HUES48 (cell line): ENCODE measurements at regions not wholly inside any gene's neighbourhood (a gene's known extent, or its start where the extent isn't known, plus 50 kb on each side); places are given as distances from the start of the nearest gene placed in this dataset.

Experiments used
- H3K27ac ChIP-seq: one replicate; pipeline ENCODE4 v1.7.0; 2013; ENCODE audit warnings: low read depth, low read length, inconsistent platforms
- H3K27me3 ChIP-seq: 2 replicates; pipeline ENCODE4 v1.6.1; 2013; ENCODE audit warnings: mild to moderate bottlenecking, low read length; ENCODE audit not compliant: control insufficient read depth, insufficient read depth
- H3K36me3 ChIP-seq: 2 replicates; pipeline ENCODE4 v1.6.1; 2013; ENCODE audit warnings: low read length; ENCODE audit not compliant: control insufficient read depth, insufficient read depth
- H3K4me1 ChIP-seq: 2 replicates; pipeline ENCODE4 v1.6.1; 2013; ENCODE audit warnings: mild to moderate bottlenecking, low read length; ENCODE audit not compliant: control insufficient read depth, insufficient read depth
- H3K4me3 ChIP-seq: 2 replicates; pipeline ENCODE4 v1.5.1; 2013; ENCODE audit warnings: mild to moderate bottlenecking, low read depth, low read length
- H3K9ac ChIP-seq: 2 replicates; pipeline ENCODE4 v1.6.1; 2013; ENCODE audit warnings: mild to moderate bottlenecking, low read depth, low read length, moderate library complexity
- H3K9me3 ChIP-seq: 2 replicates; pipeline ENCODE4 v1.6.1; 2013; ENCODE audit warnings: low read length; ENCODE audit not compliant: control insufficient read depth, insufficient read depth

DNA sequence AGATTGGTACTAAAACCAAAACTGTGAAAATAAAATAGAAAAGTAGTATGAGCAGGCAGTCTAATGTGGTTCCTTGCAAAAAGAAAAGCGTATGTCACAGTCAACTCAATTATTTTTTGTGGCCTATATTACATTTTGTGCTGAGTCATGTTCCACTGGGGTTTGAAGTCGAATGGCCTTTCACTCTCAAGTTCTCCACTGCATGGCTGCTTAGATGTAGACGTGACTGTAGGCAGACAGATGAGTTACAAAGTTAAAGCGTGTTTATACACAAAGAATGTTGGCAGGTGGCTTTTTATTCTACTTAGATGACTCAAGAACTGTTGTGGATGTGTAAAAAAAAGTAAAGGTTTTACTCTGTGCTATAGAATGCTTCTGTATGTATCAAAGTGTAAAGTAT, 133.9 kb downstream of the SLITRK6 start:
- no peak overlapping the region for H3K27ac ChIP-seq
- H3K9ac ChIP-seq, result no peak overlapping the region
- no peaks in the 10 kb centered on the region for H3K9me3 ChIP-seq

DNA sequence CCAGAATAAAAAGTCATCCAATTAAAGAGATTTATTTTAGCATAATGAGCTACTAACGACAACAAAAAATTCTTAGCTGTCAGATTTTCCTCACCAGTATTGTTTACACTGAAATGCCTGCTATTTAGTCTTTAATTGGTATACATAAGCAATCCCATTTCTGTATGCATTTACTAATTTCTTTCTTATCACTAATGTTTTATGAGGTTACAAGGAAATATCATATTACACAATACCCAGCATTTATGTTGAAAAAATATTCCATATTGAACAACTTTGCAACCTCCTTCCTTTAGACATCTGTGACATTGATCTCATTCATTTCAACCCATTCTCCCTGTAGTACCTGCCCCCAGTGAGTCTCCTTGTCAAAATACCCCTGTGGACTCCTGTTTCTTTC, 135.4 kb downstream of the SLITRK6 start:
- Histone ChIP-seq H3K9me3 (no peaks in the 10 kb centered on the region), H3K4me1 (no peaks in the 10 kb centered on the region), H3K4me3 (no peak overlapping the region), H3K27ac (no peak overlapping the region), H3K27me3 (no peaks in the 10 kb centered on the region), H3K36me3 (no peaks in the 10 kb centered on the region), H3K9ac (no peak overlapping the region)

More for the DNA sequence above, 133.9 kb downstream of the SLITRK6 start:
- H3K4me1 ChIP-seq, result no peaks in the 10 kb centered on the region
- H3K27me3 ChIP-seq, result no peaks in the 10 kb centered on the region
- H3K4me3 ChIP-seq, result no peak overlapping the region
- no peaks in the 10 kb centered on the region for H3K36me3 ChIP-seq

GRCh38 chr13:85662186-85662585, 137.0 kb downstream of the SLITRK6 start:
- no peaks in the 10 kb centered on the region for H3K36me3 ChIP-seq
- H3K4me1 ChIP-seq, result no peaks in the 10 kb centered on the region
- no peak overlapping the region for H3K27ac ChIP-seq
- no peaks in the 10 kb centered on the region for H3K9me3 ChIP-seq
- H3K4me3 ChIP-seq, result no peak overlapping the region
- H3K27me3 ChIP-seq, result no peaks in the 10 kb centered on the region
- H3K9ac ChIP-seq, result no peak overlapping the region

DNA sequence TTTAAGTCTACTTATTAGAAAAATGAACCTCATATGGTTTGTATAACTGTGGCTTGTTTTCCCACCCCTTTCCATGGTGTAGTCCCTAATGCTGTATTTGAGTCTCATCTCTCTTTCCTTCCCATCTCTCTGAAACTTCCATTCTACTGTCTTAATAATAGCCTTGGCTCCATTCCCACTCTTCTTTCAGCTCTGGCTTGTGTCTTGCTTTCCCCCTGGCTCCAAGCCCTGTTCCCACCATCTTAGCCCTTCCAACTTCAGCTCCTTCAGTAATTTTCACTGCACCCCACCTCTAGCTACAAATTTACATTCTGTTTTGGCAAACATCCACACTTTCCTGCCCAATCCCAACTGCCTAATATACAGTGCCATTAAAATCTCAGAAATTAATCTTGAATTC, 137.5 kb downstream of the SLITRK6 start:
- H3K9me3 ChIP-seq, result no peaks in the 10 kb centered on the region
- H3K4me1 ChIP-seq, result no peaks in the 10 kb centered on the region
- no peak overlapping the region for H3K9ac ChIP-seq
- H3K27ac ChIP-seq, result no peak overlapping the region
- no peaks in the 10 kb centered on the region for H3K36me3 ChIP-seq
- H3K4me3 ChIP-seq, result no peak overlapping the region
- H3K27me3 ChIP-seq, result no peaks in the 10 kb centered on the region

DNA sequence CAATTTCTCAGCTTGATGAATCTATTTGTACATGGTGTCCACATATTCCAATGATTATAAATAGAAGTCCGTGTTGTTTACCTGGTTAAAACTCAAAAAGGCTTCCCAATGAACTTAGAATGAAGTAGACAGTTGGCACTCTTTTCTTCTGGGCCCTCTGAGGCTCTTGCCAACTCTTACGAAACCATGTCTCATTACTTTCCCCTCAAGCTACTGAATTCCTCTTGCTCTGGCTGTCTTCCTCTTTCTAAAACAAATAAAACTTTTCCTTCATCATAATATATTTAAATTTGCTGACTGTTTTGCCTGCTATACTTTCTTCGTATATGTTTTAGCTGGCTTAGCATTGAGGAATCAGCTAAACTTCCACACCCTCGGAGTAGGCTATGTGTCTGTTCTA, 139.7 kb downstream of the SLITRK6 start:
- Histone ChIP-seq H3K27me3 (no peaks in the 10 kb centered on the region), H3K4me3 (no peak overlapping the region), H3K27ac (no peak overlapping the region), H3K4me1 (no peaks in the 10 kb centered on the region), H3K9me3 (no peaks in the 10 kb centered on the region), H3K9ac (no peak overlapping the region), H3K36me3 (no peaks in the 10 kb centered on the region)

DNA sequence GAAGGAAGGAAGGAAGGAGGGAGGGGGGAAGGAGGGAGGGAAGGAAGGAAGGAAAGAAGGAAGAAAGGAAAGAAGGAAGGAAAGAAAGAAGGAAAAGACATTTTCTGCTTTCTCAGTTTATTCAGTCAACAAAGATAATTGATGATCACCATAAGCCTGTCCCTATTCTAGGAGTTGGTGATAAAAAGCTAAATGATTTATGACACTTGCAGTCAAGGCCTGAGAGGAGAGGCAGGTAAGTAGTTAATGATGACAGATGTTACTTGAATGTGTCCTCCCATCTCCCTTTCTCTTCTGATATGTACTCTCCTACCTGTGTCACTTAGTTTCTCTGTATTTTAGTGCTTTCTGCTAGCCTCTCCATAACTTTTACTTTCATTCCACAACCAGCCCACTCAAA, 141.3 kb downstream of the SLITRK6 start:
- H3K9ac ChIP-seq, result no peak overlapping the region
- no peaks in the 10 kb centered on the region for H3K36me3 ChIP-seq
- H3K9me3 ChIP-seq, result no peaks in the 10 kb centered on the region
- no peaks in the 10 kb centered on the region for H3K4me1 ChIP-seq
- no peaks in the 10 kb centered on the region for H3K27me3 ChIP-seq
- no peak overlapping the region for H3K4me3 ChIP-seq
- no peak overlapping the region for H3K27ac ChIP-seq

DNA sequence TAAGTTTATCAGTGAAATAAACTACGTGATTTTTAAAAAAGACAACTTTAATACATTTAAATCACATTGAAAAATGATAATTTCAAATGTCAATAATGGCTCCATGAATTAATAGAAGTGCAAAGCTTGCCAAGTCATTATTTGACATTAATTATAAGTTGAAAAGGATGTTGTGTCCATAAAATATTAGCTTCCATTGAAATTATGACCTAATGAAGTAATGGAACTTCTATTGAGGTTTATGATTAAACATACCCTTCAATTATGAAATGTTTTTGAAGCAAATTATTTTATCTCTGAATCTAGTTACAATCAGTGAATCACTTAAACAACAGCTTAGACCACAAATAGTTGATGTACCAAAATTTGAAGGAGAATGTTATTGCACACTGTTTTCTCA, 144.2 kb downstream of the SLITRK6 start:
- Histone ChIP-seq H3K9ac (no peak overlapping the region), H3K27me3 (no peaks in the 10 kb centered on the region), H3K9me3 (no peaks in the 10 kb centered on the region), H3K4me3 (no peak overlapping the region), H3K36me3 (no peaks in the 10 kb centered on the region), H3K27ac (no peak overlapping the region), H3K4me1 (no peaks in the 10 kb centered on the region)

DNA sequence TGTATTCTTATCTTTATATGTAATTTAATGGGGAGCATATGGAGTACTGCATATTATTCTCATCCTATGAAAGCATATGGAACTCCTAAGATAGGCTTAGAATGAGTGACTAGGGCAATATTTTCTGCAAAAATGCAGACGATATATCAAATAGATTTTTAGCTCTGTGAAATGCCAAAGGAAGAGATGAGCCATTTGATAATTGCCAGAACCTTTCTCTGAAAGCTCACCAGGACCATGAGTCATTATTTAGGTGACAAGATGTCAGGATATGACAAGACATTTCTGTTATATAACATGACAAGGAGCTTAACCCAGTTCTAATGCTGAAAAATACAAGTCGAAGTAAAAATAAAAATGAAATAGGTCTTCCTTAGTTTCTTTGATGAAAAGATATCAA, 145.0 kb downstream of the SLITRK6 start:
- H3K27ac ChIP-seq, result no peak overlapping the region
- no peaks in the 10 kb centered on the region for H3K9me3 ChIP-seq
- H3K4me3 ChIP-seq, result no peak overlapping the region
- H3K27me3 ChIP-seq, result no peaks in the 10 kb centered on the region
- no peak overlapping the region for H3K9ac ChIP-seq
- no peaks in the 10 kb centered on the region for H3K4me1 ChIP-seq
- no peaks in the 10 kb centered on the region for H3K36me3 ChIP-seq

GRCh38 chr13:85653681-85654080, 145.5 kb downstream of the SLITRK6 start:
- H3K9me3 ChIP-seq, result no peaks in the 10 kb centered on the region

GRCh38 chr13:85652491-85652890, 146.7 kb downstream of the SLITRK6 start:
- H3K4me1 ChIP-seq, result no peaks in the 10 kb centered on the region

More at GRCh38 chr13:85653681-85654080, 145.5 kb downstream of the SLITRK6 start:
- Histone ChIP-seq H3K27ac (no peak overlapping the region), H3K4me1 (no peaks in the 10 kb centered on the region), H3K36me3 (no peaks in the 10 kb centered on the region), H3K27me3 (no peaks in the 10 kb centered on the region), H3K9ac (no peak overlapping the region), H3K4me3 (no peak overlapping the region)

GRCh38 chr13:85651440-85651839, 147.8 kb downstream of the SLITRK6 start:
- H3K9ac ChIP-seq, result no peak overlapping the region
- no peak overlapping the region for H3K4me3 ChIP-seq
- no peak overlapping the region for H3K27ac ChIP-seq
- H3K4me1 ChIP-seq, result no peaks in the 10 kb centered on the region
- no peaks in the 10 kb centered on the region for H3K36me3 ChIP-seq
- no peaks in the 10 kb centered on the region for H3K9me3 ChIP-seq
- no peaks in the 10 kb centered on the region for H3K27me3 ChIP-seq

More at GRCh38 chr13:85652491-85652890, 146.7 kb downstream of the SLITRK6 start:
- Histone ChIP-seq H3K27ac (no peak overlapping the region), H3K27me3 (no peaks in the 10 kb centered on the region), H3K36me3 (no peaks in the 10 kb centered on the region), H3K9ac (no peak overlapping the region), H3K4me3 (no peak overlapping the region), H3K9me3 (no peaks in the 10 kb centered on the region)

DNA sequence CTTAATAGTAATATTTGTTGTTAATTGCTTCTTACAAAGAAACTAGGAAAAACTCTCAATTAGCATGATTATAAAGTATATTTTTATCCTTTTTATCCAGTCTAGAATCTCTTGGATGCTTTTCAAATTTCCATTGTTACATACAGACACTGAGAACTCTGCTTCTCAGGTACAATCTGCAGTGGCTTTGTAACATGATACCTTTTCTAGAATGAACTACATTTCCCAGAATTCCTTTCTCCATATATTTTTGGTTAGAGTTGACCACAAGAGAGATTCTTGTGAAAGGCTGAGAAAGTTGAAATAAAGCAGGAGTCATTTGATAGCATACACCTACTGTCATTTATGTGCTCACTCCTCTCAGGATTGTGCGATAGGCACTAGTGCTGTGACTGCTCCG, 148.6 kb downstream of the SLITRK6 start:
- Histone ChIP-seq H3K36me3 (no peaks in the 10 kb centered on the region), H3K9ac (no peak overlapping the region), H3K27me3 (no peaks in the 10 kb centered on the region), H3K4me1 (no peaks in the 10 kb centered on the region), H3K4me3 (no peak overlapping the region), H3K9me3 (no peaks in the 10 kb centered on the region), H3K27ac (no peak overlapping the region)
